MCF 10A (cell line): ENCODE measurements at regions not wholly inside any gene's neighbourhood (a gene's known extent, or its start where the extent isn't known, plus 50 kb on each side); places are given as distances from the start of the nearest gene placed in this dataset.

Experiments
- BruUV-seq: library from RNA; stranded (reverse); fragments of 400-500 nt; replicated peaks from 2 replicates; lab custom pipeline; 2021; lab: Mats Ljungman, UMichigan
- CTCF ChIA-PET: fragments of 300-600 bp; sonication (Branson Sonifier 250); formaldehyde crosslinking; extraction: SDS; loops from one replicate; lab custom pipeline; 2021; ENCODE audit warnings: antibody characterized with exemption, inconsistent platforms; lab: Yijun Ruan, JAX
- POLR2A ChIA-PET: fragments of 300-600, 350-650 bp; sonication (Branson Sonifier 250); formaldehyde crosslinking; extraction: SDS; loops from one replicate; lab custom pipeline; 2020; ENCODE audit warnings: antibody characterized with exemption, inconsistent platforms; lab: Yijun Ruan, JAX
- DNase-seq: peaks from one replicate; pipeline ENCODE4 v3.0.0-alpha.2; 2018; ENCODE audit not compliant: unreplicated experiment
- H3K27ac Mint-ChIP-seq: one replicate; pipeline ENCODE4 v1.8.0; 2022; ENCODE audit warnings: mild to moderate bottlenecking, low read depth, mixed read lengths; ENCODE audit not compliant: unreplicated experiment
- H3K27me3 Mint-ChIP-seq: one replicate; pipeline ENCODE4 v1.8.0; 2022; ENCODE audit warnings: mixed read lengths; ENCODE audit not compliant: insufficient read depth, unreplicated experiment
- H3K36me3 Mint-ChIP-seq: one replicate; pipeline ENCODE4 v1.8.0; 2022; ENCODE audit warnings: mild to moderate bottlenecking, moderate library complexity, mixed read lengths; ENCODE audit not compliant: insufficient read depth, unreplicated experiment
- H3K4me1 Mint-ChIP-seq: one replicate; pipeline ENCODE4 v1.8.0; 2022; ENCODE audit warnings: mixed read lengths; ENCODE audit not compliant: insufficient read depth, unreplicated experiment
- H3K4me3 Mint-ChIP-seq: one replicate; pipeline ENCODE4 v1.8.0; 2022; ENCODE audit warnings: mild to moderate bottlenecking, moderate library complexity, mixed read lengths; ENCODE audit not compliant: unreplicated experiment
- H3K9me3 Mint-ChIP-seq: one replicate; pipeline ENCODE4 v1.8.0; 2022; ENCODE audit warnings: mixed read lengths; ENCODE audit not compliant: unreplicated experiment
- CTCF ChIP-seq: fragments of 200-600 bp; IDR thresholded peaks from one replicate; pipeline ENCODE4 v1.8.0; 2022; ENCODE audit warnings: antibody characterized with exemption, mild to moderate bottlenecking; ENCODE audit not compliant: unreplicated experiment
- intact Hi-C: fragments of 100-400 bp; cut with micrococcal nuclease; formaldehyde crosslinking; loops from 2 replicates; pipeline ENCODE4 v1.14.1; 2022

- no TSS peak for BruUV-seq
Measured at GRCh38 chrX:40975951-40976350, 109.3 kb upstream of the USP9X start.

GRCh38 chrX:40976981-40977380 lies 108.3 kb upstream of the USP9X start:
- Mint-ChIP-seq H3K4me3 (no peak overlapping the region), H3K9me3 (peaks cover 16% of the 10 kb centered on the region), H3K27ac (no peak overlapping the region), H3K36me3 (no peaks in the 10 kb centered on the region), H3K27me3 (peaks cover 72% of the 10 kb centered on the region), H3K4me1 (peaks cover 5% of the 10 kb centered on the region)
- CTCF ChIA-PET: no interaction called here
- no peak for TF ChIP-seq CTCF
- POLR2A ChIA-PET: no interaction called here
- no TSS peak for BruUV-seq
- intact Hi-C loops: no loop called here
- no peak for DNase-seq

More at GRCh38 chrX:40975951-40976350, 109.3 kb upstream of the USP9X start:
- intact Hi-C loops: no loop called here
- TF ChIP-seq CTCF: no peak
- DNase-seq: no peak
- ChIA-PET POLR2A (no interaction called here), CTCF (no interaction called here)
- Mint-ChIP-seq H3K27me3 (peaks cover 72% of the 10 kb centered on the region), H3K9me3 (peaks cover 22% of the 10 kb centered on the region), H3K27ac (no peak overlapping the region), H3K4me3 (no peak overlapping the region), H3K4me1 (peaks cover 5% of the 10 kb centered on the region), H3K36me3 (no peaks in the 10 kb centered on the region)

- peaks cover 8% of the 10 kb centered on the region for H3K9me3 Mint-ChIP-seq
- no peaks in the 10 kb centered on the region for H3K4me1 Mint-ChIP-seq
- POLR2A ChIA-PET: no interaction called here
- intact Hi-C loops: no loop called here
- no peaks in the 10 kb centered on the region for H3K36me3 Mint-ChIP-seq
- no peak for DNase-seq
- BruUV-seq: no TSS peak
- no peak overlapping the region for H3K4me3 Mint-ChIP-seq
- CTCF ChIA-PET: no interaction called here
- H3K27ac Mint-ChIP-seq: no peak overlapping the region
- no peak for TF ChIP-seq CTCF
- H3K27me3 Mint-ChIP-seq: peaks cover 83% of the 10 kb centered on the region
Measured at GRCh38 chrX:40984962-40985361, 100.3 kb upstream of the USP9X start.

- intact Hi-C loops: no loop called here
- no peaks in the 10 kb centered on the region for H3K4me1 Mint-ChIP-seq
- no TSS peak for BruUV-seq
- no peak overlapping the region for H3K27ac Mint-ChIP-seq
- ChIA-PET CTCF (interaction anchor here (0.5 kb wide), 1 partner anchor 145 kb away, joined by 5 read pairs; no protein-coding TSS in a partner anchor), POLR2A (interaction anchor here (1.3 kb wide), 1 partner anchor 14 kb away, joined by 6 read pairs; no protein-coding TSS in a partner anchor)
- H3K9me3 Mint-ChIP-seq: peaks cover 8% of the 10 kb centered on the region
- no peak for TF ChIP-seq CTCF
- H3K4me3 Mint-ChIP-seq: no peak overlapping the region
- no peak for DNase-seq
- H3K27me3 Mint-ChIP-seq: peaks cover 76% of the 10 kb centered on the region
- no peaks in the 10 kb centered on the region for H3K36me3 Mint-ChIP-seq
Measured at GRCh38 chrX:40987413-40987812, 97.8 kb upstream of the USP9X start.
